ENCODE measurements at regions not wholly inside any gene's neighbourhood (a gene's known extent, or its start where the extent isn't known, plus 50 kb on each side); places are given as distances from the start of the nearest gene placed in this dataset.

DNA sequence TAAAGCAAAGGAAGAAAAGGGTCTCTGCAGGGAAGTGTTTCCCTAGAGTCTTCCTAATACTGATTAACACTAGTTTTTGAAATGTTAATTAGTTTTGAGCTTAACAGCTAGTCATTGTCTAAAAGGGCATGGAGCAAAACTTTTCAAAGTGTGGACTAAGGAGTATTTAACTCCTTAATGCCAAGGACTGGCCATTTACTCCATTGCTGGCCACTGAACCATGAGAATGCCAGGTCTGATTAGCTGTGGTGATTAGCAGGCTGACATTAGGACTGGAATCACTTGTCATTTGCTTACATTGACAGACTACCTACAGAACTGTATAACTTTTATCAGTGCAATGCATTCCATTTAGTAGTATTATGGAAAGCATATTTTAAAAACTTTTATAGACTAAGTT lies 987.0 kb downstream of the NR2F1-AS1 start:
- DNase-seq: no peak

DNA sequence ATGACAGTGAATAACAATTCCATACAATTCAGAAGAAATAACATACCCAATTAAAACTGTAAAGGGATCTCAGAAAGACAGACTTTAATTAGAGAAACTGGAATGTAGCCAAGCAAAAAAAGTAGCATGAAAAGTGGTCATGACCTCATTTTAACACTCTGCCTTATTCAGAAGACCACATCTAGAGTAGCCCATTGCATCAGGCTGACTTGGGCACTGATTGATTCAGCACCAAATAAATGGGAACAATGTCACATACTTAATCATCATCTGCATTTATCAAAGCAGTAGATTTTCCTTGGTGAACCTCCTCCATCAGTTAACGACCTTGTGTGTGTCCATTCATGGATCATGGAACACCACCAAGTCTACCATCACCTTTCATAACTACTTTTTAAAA lies 992.1 kb downstream of the NR2F1-AS1 start:
- DNase-seq: no peak

DNA sequence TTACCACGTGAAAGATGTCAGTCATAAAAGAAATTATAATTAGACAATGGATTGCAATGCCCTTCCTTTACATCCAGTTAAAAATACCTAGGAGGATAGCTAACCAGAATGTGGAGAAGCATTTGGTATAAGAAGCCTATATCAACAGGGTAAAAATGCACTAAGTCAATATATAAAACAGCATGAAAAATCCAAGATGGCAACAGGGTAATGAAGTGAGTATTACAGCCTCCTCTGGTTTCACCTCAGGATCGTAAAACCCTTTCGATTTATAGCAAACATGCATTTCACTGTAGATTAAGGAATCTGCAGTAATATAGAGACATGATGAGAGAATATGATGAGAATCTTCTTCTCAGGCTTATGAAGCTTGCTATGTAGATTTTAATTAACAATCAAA lies 999.3 kb downstream of the NR2F1-AS1 start:
- DNase-seq: no peak

DNA sequence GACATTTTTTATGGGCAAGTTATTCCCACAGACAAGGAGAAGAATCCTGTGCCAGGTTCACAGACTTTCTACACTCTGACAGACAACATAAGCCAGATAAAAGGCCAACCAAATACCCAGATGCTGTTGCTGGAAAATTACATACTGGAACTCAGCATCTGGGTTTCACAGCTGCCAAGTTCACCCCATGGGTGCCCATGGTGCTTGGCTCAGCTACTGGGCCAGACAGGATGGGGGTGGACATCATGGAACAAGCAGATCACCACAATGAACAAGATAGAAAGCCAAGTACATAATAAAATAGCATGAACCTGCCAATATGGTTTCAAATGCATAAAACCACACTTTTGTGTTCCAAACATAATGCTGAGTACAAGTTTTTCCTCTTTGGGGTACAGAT lies 999.8 kb downstream of the NR2F1-AS1 start:
- no peak for DNase-seq

DNA sequence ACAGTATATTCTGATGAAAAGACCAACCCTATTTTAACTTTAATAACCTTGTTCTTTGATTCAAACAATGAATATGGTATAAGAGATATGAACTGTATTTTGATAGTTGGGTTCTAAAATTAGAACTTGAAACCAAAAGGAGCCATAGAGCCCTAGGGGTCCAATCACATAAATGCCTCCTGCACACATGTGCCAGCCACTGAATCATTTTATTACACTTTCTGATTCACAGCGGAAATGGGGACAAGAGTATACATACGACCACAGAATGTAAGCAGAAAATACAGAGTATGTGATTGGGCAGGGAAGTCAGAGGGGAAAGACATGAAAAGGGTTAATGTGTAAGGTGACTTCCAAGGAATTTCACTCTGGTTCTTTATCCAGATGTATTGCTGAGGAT lies 1000.2 kb downstream of the NR2F1-AS1 start:
- no peak for DNase-seq

DNA sequence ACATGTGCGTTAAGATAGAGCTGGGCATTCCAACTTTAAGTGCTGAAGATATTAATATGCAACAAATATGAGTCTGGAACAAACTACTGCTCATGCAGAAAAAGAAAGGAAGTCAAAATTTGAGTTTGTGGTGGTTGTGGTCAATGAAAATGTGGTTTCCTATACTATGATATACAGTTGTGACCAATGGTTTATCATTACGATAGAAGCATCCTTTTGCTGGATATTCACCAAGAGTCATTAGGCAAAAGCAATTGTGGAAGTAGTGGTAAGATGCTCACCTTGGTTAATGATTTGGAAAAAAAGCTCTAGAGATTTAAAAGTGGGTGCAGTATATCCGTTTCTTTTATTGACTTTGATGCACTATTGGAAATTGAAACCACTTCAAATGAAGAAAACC lies 1007.0 kb downstream of the NR2F1-AS1 start:
- no peak for DNase-seq

DNA sequence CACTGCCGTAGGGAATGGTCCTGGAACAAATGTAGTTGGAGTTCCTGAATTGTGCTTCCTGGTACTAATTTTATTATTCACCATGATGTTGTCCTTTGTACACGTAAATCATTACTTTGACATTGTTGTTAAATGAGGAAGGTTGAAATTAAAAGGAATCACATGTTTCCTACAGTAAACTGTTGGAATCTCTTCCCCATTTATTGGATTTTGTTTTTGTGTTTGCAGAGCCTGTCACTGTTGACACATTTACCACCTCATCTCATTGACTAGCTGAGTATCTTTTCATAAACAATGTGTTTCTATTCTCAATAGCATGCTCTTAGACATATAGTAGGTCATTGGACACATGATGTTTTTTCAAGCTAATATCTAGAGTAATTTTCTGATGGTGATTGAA lies 1012.5 kb downstream of the NR2F1-AS1 start:
- DNase-seq: no peak

DNA sequence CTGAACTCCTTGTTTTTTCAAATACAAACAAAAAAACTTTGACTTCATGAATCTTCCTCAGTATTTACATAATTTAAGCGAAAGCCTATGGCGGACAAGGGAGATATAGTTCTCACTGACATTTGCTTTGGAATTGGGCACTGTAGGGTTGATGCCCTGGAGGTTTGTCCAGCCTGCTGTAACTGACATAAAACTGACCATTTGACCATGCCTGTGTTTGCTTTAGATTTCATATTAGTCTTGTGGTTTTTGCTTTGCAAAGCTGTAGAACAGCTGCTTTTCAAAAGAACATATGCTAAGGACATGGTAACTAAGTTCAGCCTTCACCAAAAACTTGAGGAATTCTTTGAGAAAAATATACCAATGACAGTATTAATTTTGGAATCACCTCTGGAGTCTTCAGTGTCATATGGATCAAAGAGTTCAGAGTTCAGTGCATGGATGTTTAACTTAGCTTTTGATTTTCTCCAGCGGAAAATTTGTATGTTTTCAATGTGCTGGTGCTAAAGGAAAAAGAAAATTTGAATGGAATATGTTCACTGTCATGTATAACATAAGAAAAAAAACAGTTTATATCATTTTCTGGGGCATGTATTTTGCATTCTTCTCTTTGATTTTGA lies 1013.1 kb downstream of the NR2F1-AS1 start:
- DNase-seq: no peak

DNA sequence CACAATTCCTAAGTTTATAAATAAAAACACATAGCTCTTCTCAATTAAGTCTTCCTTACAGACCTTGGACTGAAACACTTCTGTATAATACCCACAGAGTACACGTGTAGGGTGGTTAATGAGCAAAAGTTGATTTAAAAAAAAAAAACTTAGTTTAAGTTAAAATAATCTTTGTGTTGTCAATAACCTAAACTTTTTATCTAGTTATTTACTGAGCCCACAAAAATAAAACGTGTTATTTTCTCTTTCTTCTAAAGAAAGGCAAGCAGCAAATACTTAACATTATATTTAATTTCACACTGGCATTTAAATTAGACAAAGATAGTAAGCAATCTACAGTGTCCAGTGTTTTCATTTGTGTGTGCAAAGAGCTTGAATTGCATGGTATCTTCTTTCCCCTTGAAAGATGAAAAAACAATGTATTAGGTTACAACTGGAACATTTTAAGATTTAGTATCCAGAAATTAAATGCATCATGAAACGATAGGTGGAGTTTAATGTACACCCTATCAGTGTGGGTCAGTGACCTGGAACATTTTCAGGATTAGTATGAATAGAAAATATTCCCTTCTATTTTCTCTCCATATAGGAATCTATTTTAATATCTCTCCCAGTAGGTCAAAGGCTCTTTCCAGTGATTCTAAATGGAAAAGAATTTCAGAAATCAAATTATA lies 1014.8 kb downstream of the NR2F1-AS1 start:
- DNase-seq: no peak

DNA sequence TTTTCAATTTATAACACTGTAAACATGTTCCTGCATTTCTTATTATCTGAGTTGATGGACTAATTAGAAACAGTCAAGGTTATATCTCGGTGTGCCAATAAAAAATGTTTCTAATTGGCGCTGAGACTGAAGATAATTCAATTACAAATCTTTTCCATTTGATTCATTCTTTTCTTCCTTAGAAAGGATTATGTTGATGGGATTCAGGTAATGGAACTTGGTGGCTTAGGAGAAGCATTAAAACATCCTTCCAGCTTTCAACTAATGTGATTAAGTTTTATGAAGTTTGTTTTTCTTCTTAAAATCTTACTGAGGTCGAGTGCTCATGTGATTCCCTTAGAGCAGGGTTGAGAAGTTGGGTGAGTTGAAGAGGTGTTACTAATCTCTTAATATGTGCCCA lies 1015.3 kb downstream of the NR2F1-AS1 start:
- no peak for DNase-seq

DNA sequence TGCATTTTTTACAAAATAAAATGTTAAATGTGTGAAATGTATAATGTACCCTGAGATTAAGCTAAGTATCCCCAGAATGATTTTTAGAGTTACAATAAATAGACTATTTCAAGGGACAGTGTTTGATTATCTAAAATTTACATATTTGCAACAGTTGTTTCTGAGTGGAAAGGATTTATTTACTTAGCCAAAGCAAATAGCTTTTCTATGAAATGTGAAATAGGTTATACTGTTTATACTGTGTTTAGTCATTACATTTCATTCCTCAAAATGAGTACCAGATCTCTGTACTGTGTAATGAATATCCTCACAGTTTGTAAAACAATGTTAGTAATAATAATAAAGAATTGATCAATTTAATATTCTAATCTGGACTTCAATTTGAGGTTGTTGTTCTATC lies 1019.0 kb downstream of the NR2F1-AS1 start:
- DNase-seq: no peak

DNA sequence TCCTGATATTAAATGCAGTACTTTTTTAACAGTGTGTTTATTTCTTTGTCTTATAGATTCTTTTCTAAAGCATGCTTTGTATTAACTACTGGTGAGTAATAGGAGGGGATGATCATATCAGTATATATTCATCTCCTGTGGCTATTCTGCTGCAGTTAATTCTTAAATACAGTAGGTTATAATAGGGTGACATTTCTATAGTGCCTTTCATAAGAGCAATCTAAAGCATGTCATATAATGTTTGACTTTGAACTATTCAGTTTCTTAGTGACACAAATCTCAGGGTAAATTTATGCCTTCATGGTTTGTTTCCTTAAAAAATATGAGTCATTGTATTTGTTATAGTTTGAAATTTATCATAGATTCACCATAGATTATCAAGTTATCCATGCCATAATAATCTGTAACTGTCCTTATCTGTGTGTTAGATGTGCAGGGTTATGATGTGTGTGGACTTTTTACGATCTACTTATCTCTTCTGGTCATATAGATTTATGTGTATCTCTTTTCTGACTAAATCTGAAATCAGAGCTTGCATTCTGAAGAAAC lies 1019.5 kb downstream of the NR2F1-AS1 start:
- DNase-seq: no peak

DNA sequence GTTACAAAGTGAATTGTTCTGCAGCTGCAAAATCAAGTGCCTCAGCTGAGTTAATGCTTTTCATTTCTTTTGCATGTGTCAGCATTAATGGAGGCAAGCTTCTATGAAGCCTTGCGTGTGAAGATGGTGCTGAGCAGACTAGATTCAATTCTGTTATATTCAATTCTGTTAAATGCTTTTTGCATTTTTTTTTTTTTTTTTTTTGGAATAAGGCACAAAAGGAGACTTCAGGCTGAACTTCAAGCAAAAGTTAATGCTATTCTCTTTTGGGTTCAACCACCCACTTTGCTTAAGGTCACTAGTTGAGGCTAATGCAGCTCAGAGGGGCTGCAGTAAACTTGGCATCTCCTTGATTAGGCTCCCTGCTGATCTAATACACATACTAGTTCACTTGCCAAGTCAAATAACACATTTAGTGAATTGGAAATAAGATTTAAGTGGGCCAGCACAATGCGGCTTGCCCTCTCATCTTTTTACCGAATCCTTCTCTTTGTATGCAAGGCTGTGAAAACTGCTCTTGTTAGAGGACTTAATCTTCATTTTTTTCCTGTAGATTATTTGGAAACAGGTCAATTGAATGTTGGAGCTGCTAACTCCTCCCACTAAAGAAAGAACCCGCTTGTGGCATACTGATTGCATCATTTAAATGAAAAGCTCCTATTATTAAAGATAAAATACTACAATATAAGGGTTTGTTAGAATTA lies 1020.2 kb downstream of the NR2F1-AS1 start:
- DNase-seq: no peak

DNA sequence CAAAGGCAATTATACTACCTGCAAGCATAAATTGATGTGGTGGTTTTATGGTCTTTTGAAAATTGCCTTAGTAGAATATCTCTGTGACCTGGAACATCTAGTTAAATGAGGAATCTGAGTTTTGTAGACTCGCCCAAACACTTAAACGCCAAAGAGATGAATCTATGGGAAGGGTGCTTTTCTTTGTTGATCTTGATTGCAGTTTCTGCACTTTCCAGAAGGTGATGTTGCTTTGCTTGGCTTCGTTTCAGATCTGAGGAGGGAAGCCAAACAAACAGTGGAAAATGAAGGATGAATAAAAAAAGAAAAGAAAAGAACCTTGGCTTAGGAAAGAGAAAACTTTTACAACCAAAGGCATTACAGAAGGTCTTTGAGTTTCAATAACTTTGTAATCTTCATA lies 1021.2 kb downstream of the NR2F1-AS1 start:
- no peak for DNase-seq

DNA sequence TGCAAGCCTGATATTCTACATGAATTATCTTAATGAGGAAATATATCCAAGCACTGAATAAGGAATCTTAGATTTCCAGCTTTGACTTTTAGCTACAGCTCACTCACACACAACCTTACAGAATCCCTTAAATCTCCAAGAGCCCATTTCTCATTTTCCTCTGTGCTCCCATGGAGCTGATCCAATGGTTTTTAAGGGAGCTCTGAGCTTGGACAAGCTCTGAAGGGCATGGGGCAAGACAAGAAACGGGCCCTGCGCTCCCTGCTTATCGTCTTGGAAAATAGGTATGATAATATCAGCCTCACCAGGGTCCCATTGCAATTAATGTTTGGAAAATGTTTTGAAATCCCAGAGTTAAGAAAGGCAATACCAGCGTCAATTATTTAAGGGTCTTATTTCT lies 1021.7 kb downstream of the NR2F1-AS1 start:
- DNase-seq: no peak

DNA sequence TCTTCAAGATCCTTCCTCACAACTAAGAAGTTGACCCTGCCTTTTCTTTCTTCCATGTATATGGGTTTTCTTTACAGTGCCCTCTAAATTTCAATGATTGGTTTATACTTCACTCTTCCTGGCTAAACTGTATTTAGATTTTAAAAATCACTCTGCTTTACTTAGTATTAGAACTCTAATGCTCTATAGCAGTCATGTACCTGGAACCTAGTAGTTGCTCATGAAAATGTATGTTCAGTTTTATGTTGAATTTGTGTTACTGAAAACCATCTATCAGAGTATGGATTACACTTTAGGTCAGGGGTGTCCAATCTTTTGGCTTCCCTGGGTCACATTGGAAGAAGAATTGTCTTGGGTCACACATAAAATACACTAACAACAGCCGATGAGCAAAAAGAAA lies 1024.3 kb downstream of the NR2F1-AS1 start:
- DNase-seq: no peak

DNA sequence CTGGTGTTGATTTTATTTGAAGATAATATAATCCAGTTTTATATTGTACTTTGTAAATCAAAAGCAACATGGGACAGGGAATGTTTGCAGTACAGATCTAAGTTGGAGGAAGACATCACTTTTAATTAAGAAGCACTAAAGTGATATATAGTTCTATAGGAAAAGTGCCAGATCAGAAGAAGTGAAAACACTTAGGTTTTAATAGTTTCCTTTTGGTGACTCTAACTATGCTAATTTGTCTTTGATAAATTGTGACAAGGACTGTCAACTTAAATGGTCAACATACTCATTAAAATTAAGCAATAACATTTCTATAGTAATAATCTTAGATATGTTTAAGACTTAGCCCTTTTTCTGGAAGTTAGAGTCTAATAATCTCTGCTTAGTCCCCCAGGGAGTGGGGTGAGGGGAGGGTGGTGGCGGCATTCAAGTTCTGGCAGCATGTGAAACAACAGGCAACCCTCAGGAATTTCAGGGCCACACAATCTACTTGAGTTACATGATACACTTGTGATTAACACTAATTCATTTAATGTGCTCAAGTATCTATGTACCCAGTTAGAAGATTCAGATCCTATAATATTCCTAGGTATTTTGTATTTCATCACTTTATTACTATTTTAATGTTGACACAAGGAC lies 1026.5 kb downstream of the NR2F1-AS1 start:
- DNase-seq: no peak

DNA sequence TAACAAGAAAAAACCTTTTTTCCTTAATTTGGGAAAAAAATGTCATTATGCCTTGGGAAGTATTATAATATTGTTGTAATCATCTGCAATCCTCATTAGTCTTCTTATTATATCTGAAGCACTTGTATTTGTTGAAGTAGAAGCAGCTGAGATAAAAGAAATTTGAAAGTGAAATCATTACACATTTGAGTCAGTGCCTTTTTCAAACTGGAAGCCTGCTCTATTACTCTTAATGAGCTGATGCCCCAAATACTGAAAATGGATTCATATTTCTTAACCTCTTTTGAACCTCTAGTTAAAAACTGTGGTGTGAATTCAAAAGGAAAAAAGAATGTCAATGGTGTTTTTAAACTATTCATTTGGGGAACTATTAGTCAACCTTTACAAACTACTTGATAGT lies 1027.7 kb downstream of the NR2F1-AS1 start:
- DNase-seq: no peak

DNA sequence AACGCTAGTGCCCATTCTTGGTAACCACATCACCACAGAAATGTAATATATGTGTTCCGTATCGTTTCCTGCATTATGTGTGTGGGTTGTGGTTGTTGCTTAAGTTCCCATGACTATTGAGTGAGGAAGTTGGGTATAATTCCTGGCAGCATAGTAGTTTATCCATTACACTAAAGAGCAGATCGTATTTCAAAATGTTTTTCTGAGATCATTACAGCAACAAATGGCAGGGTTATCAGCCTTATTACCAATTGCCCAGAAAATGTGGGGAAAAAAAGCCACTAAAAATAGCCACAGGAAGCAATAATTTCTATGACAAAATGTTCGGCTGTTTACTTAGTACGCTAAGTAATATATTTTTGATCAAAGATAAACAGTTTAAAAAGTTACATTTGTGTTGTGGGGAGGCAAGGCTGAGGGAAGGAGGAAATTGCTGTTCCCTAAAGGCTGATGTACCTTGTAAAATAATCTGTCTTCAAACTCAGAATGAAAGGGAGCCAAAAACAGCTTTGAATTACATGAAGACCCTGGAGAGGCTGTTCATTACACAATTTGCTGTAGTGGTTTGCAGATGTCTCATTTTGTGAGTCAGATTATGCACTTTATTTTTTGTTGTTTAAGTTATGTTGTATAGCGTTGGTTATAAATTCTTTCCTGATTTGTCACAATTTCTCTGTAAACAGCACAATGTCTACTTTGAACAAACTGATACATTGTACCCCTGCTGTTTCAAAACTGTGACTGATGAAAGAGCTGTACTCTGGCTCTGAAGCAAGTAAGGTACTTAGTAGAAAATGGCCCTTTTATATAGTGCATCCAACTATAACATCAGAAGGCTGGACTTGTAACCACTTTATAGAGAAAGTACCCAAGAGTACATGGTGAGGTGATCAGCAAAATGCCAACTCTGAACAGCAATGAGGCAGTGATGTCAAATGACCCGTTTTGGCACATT lies 1028.5 kb downstream of the NR2F1-AS1 start:
- DNase-seq: no peak

DNA sequence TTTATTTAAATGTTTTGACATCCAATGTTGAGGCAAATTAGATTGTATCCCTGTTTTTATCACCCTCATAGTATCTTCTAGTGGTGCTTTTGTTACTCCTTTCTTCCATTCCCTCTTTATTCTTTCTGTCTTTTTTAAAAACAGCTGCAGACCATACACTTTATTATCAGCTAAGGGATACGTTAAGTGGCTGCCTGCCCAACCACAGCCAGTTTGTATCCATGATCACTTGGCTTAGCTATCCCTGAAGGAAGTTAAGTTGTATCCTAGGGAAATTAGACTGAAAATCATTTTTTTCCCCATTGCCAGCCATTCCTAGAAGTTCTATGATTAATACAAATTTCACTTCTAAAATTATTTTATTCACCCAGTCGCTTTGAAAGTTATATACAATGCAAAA lies 1032.7 kb downstream of the NR2F1-AS1 start:
- DNase-seq: no peak

DNA sequence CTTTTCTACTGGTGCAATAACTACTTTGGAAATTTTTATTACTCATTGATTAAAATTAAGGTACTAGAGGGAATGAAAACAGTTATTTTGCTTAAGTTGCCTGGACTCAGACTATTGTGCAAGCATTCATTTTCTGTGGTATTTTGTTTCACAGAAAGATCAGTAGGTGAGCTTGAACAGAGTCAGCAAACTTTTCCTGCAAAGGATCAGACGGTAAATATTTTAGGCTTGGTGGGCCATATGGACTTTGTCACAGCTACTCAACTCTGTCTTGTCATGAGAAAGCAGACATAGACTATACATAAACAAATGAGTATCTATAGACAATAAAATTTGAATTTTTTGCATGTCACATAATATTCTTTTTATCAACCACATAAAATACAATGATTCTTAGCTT lies 1036.4 kb downstream of the NR2F1-AS1 start:
- DNase-seq: no peak

DNA sequence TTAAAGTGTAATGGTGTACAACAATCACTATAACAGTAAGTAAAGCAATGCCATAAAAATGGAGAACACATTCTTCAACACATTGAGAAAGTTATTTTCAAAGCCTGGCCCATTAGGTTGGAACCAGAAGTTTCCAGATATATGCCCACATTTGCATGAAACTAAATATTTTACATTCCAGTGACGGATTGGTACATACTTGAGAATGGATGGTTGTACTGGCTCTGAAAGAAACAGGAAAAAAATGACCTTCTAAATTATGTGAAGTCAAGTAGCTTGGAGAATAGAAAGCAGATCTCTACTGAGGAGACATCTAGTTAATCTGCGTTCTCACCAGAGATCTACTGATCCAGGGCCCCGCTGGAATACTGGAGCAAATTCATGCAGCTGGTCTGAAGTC lies 1037.0 kb downstream of the NR2F1-AS1 start:
- DNase-seq: no peak
